CD14-positive monocyte (primary cell): ENCODE measurements at regions not wholly inside any gene's neighbourhood (a gene's known extent, or its start where the extent isn't known, plus 50 kb on each side); places are given as distances from the start of the nearest gene placed in this dataset.

Source experiments
- DNase-seq, 3 donors: peaks; one replicate each; pipeline ENCODE4 v3.0.0-alpha.2; 2011 to 2022
- H2AFZ ChIP-seq: 2 replicates; pipeline ENCODE4 v1.6.0; 2012; ENCODE audit warnings: mild to moderate bottlenecking, low read depth, low read length, inconsistent platforms; ENCODE audit not compliant: insufficient read depth, poor library complexity, severe bottlenecking
- H3K27ac ChIP-seq, 2 donors: 1 replicate in 1 of 2; 2 replicates in 1 of 2; pipeline ENCODE4 v1.5.1; 2012 to 2013; ENCODE audit warnings: low read length in 2 of 2, control low read depth in 1 of 2, inconsistent platforms in 1 of 2, low read depth in 1 of 2, mild to moderate bottlenecking in 1 of 2
- H3K27me3 ChIP-seq, 2 donors: one replicate each; pipeline versions ENCODE4 v1.6.0 to v1.6.1; 2011 to 2013; ENCODE audit warnings: low read length in 2 of 2; ENCODE audit not compliant: control insufficient read depth in 2 of 2, insufficient read depth in 2 of 2
- H3K36me3 ChIP-seq, 2 donors: replicated peaks in 1 of 2; 1 replicate in 1 of 2; 2 replicates in 1 of 2; pipeline versions ENCODE4 v1.5.1 to v1.6.1; 2012 to 2013; ENCODE audit warnings: low read length in 2 of 2, control low read depth in 1 of 2, inconsistent platforms in 1 of 2, mild to moderate bottlenecking in 1 of 2; ENCODE audit not compliant: insufficient read depth in 2 of 2, control insufficient read depth in 1 of 2
- H3K4me1 ChIP-seq, 2 donors: 1 replicate in 1 of 2; 2 replicates in 1 of 2; pipeline versions ENCODE4 v1.5.1 to v1.6.1; 2012 to 2013; ENCODE audit warnings: low read length in 2 of 2, control low read depth in 1 of 2, inconsistent platforms in 1 of 2, mild to moderate bottlenecking in 1 of 2, moderate library complexity in 1 of 2; ENCODE audit not compliant: insufficient read depth in 2 of 2, control insufficient read depth in 1 of 2
- H3K4me2 ChIP-seq: replicated peaks from 2 replicates; pipeline ENCODE3; 2012; ENCODE audit warnings: low read length, moderate library complexity, mild to moderate bottlenecking; ENCODE audit not compliant: poor library complexity, severe bottlenecking; ENCODE audit errors: extremely low read depth
- H3K4me3 ChIP-seq, 3 experiments: fragments of 200-600 bp in 1 of 3; sonication (generic) in 1 of 3; replicated peaks in 1 of 3; 1 replicate in 2 of 3; 2 replicates in 1 of 3; pipeline ENCODE4 v1.5.1; 2011 to 2013; ENCODE audit warnings: low read length in 3 of 3, mild to moderate bottlenecking in 3 of 3, control low read depth in 2 of 3, low read depth in 2 of 3, inconsistent platforms in 1 of 3, moderate library complexity in 1 of 3
- H3K79me2 ChIP-seq: 2 replicates; pipeline ENCODE4 v1.6.0; 2012; ENCODE audit warnings: mild to moderate bottlenecking, control low read depth, inconsistent platforms, low read length, moderate library complexity; ENCODE audit not compliant: insufficient read depth
- H3K9ac ChIP-seq: 2 replicates; pipeline ENCODE4 v1.6.0; 2017; ENCODE audit warnings: low read length, mild to moderate bottlenecking; ENCODE audit not compliant: insufficient read depth, poor library complexity, severe bottlenecking
- H3K9me3 ChIP-seq, 2 donors: replicated peaks in 1 of 2; 1 replicate in 1 of 2; 2 replicates in 1 of 2; pipeline versions ENCODE4 v1.5.1 to v1.6.1; 2012 to 2013; ENCODE audit warnings: low read length in 2 of 2, control low read depth in 1 of 2; ENCODE audit not compliant: control insufficient read depth in 1 of 2, insufficient read depth in 1 of 2
- H4K20me1 ChIP-seq: 2 replicates; pipeline ENCODE4 v1.6.0; 2012; ENCODE audit warnings: mild to moderate bottlenecking, low read length, control low read depth, moderate library complexity; ENCODE audit not compliant: insufficient read depth
- H3K27ac Mint-ChIP-seq, 7 donors: one replicate each; pipeline ENCODE4 v1.8.0; 2020; ENCODE audit warnings: mild to moderate bottlenecking in 7 of 7, mixed read lengths in 7 of 7, moderate library complexity in 6 of 7, inconsistent platforms in 2 of 7
- H3K27me3 Mint-ChIP-seq, 3 donors: one replicate each; pipeline ENCODE4 v1.8.0; 2021 to 2022; ENCODE audit warnings: low read depth in 3 of 3, mild to moderate bottlenecking in 3 of 3, mixed read lengths in 3 of 3, moderate library complexity in 3 of 3, inconsistent platforms in 1 of 3
- H3K36me3 Mint-ChIP-seq, 2 donors: one replicate each; pipeline ENCODE4 v1.8.0; 2020; ENCODE audit warnings: mixed read lengths in 2 of 2, inconsistent platforms in 1 of 2, mild to moderate bottlenecking in 1 of 2
- H3K4me1 Mint-ChIP-seq: one replicate; pipeline ENCODE4 v1.8.0; 2020; ENCODE audit warnings: mild to moderate bottlenecking, mixed read lengths
- H3K4me3 Mint-ChIP-seq, 2 donors: one replicate each; pipeline ENCODE4 v1.8.0; 2020; ENCODE audit warnings: mild to moderate bottlenecking in 2 of 2, mixed read lengths in 2 of 2, moderate library complexity in 1 of 2
- H3K9me3 Mint-ChIP-seq, 7 donors: one replicate each; pipeline ENCODE4 v1.8.0; 2020 to 2022; ENCODE audit warnings: mixed read lengths in 7 of 7, mild to moderate bottlenecking in 6 of 7, moderate library complexity in 6 of 7, inconsistent platforms in 2 of 7
- WGBS: methylation state at CpG from one replicate; pipeline ENCODE4 v1.1.5; 2013; ENCODE audit warnings: missing lambda C conversion rate; ENCODE audit not compliant: insufficient coverage; 5-methylcytosine and 5-hydroxymethylcytosine counted together
- intact Hi-C, 2 donors: fragments of 100-400 bp; cut with micrococcal nuclease; formaldehyde crosslinking; loops; one replicate each; pipeline versions ENCODE4 v1.15.0 to v1.15.1; 2023
- TF ChIP-seq, protein P1 (sequence below): fragments of 200-600 bp; IDR thresholded peaks from one replicate; pipeline ENCODE4 v1.8.0; 2022; ENCODE audit warnings: antibody characterized with exemption, mild to moderate bottlenecking

DNA sequence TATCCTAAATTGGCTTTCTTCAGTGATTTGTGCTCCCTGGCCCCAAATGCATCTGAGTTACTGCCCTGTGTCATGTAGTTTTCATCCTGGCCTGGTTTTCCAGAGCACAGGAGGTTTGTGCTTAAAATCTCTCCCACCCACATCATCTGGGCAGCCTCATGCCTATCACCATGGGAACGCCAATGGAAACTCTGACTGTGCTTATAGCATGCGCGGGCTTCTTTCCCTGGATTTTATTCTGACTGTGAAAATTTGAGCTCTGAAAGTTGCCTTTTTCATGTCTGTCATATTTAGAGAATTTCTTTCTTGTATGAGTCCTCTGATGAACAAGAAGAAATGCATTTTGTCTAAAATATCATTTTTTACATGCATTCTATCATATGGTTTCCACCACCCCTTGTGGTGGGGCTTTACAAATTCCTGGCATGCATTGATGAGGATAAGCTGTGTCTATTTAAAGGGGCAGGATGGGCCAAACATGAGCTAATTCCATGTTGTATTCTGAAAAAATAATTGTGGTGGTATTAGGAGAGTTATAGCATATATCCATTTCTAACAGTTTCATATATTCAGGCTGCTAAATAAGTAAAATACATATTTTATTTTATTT, 55.1 kb downstream of the IRAG1 start:
- WGBS: no CpG with 5 or more reads among the region's 3 CpGs
- Histone ChIP-seq H3K4me1 (peaks cover 53 to 57% of the 10 kb centered on the region in 2 donors), H3K9ac (no peak overlapping the region), H2AFZ (no peak overlapping the region), H3K27me3 (no peaks in the 10 kb centered on the region), H3K9me3 (no peaks in the 10 kb centered on the region), H3K4me2 (no peak overlapping the region), H3K36me3 (no peaks in the 10 kb centered on the region), H3K79me2 (no peaks in the 10 kb centered on the region), H3K4me3 (no peak overlapping the region), H3K27ac (no peak overlapping the region), H4K20me1 (no peaks in the 10 kb centered on the region)
- H3K9me3 Mint-ChIP-seq: peaks cover 0 to 3% (median 0%) of the 10 kb centered on the region in 7 donors
- TF ChIP-seq, protein P1, sequence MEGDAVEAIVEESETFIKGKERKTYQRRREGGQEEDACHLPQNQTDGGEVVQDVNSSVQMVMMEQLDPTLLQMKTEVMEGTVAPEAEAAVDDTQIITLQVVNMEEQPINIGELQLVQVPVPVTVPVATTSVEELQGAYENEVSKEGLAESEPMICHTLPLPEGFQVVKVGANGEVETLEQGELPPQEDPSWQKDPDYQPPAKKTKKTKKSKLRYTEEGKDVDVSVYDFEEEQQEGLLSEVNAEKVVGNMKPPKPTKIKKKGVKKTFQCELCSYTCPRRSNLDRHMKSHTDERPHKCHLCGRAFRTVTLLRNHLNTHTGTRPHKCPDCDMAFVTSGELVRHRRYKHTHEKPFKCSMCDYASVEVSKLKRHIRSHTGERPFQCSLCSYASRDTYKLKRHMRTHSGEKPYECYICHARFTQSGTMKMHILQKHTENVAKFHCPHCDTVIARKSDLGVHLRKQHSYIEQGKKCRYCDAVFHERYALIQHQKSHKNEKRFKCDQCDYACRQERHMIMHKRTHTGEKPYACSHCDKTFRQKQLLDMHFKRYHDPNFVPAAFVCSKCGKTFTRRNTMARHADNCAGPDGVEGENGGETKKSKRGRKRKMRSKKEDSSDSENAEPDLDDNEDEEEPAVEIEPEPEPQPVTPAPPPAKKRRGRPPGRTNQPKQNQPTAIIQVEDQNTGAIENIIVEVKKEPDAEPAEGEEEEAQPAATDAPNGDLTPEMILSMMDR: no peak
- peaks cover 60% of the 10 kb centered on the region for H3K4me1 Mint-ChIP-seq
- no peak for DNase-seq
- no peak overlapping the region for H3K4me3 Mint-ChIP-seq
- intact Hi-C loops: no loop called here
- H3K27ac Mint-ChIP-seq: no peak overlapping the region
- peaks cover 0 to 2% (median 1%) of the 10 kb centered on the region in 3 donors for H3K27me3 Mint-ChIP-seq
- H3K36me3 Mint-ChIP-seq: no peaks in the 10 kb centered on the region

DNA sequence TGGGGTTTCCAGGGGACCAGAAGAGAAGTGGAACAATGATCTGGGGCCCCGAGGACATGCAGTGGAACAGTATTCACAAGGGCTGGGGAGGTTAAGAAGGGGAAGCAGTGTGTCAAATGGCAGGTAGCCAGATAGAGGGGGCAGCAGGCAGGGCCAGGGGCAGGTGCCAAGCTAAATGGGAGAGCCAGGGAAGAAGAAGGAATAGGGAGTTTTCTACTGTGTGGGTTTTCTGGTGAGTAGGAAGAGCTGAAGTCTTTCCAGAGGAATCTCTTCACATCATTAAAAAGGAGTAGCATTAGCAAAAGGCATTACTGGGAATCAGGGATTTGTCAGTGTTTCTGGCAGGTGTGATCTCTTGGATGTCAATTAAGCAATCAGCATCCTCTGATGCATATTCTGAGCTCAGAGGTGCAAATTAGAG, 55.8 kb downstream of the IRAG1 start:
- Histone ChIP-seq H3K9me3 (no peaks in the 10 kb centered on the region), H3K4me3 (no peak overlapping the region), H3K36me3 (no peaks in the 10 kb centered on the region), H3K79me2 (no peaks in the 10 kb centered on the region), H3K4me2 (no peak overlapping the region), H3K27me3 (no peaks in the 10 kb centered on the region), H4K20me1 (no peaks in the 10 kb centered on the region), H2AFZ (no peak overlapping the region), H3K9ac (no peak overlapping the region), H3K27ac (no peak overlapping the region), H3K4me1 (peaks cover 53 to 57% of the 10 kb centered on the region in 2 donors)
- Mint-ChIP-seq H3K4me3 (no peak overlapping the region), H3K9me3 (peaks cover 0 to 2% (median 0%) of the 10 kb centered on the region in 7 donors), H3K4me1 (peaks cover 58% of the 10 kb centered on the region), H3K36me3 (no peaks in the 10 kb centered on the region), H3K27me3 (peaks cover 0 to 2% (median 1%) of the 10 kb centered on the region in 3 donors), H3K27ac (peak overlapping the region in 2 of 7 donors; percentile 43 to 85)
- no peak for DNase-seq
- TF ChIP-seq, protein P1: no peak
- intact Hi-C loops: no loop called here
- 14% methylated on average over 1 of the region's 1 CpG for WGBS
